PC-3 (cell line): ENCODE measurements at regions not wholly inside any gene's neighbourhood (a gene's known extent, or its start where the extent isn't known, plus 50 kb on each side); places are given as distances from the start of the nearest gene placed in this dataset.

Source experiments
- CTCF ChIP-seq: fragments of 300-600 bp; sonication (generic); conservative IDR thresholded peaks from 2 replicates; pipeline ENCODE4 v1.5.1; 2017; ENCODE audit warnings: antibody characterized with exemption, low read depth, mild to moderate bottlenecking, low read length
- EZH2 ChIP-seq: fragments of 300-600 bp; sonication (generic); IDR thresholded peaks from one replicate; pipeline ENCODE4 v1.6.1; 2017; ENCODE audit warnings: antibody characterized with exemption, mild to moderate bottlenecking, low read length; ENCODE audit not compliant: unreplicated experiment
- EZH2phosphoT487 ChIP-seq: fragments of 300-600 bp; sonication (generic); IDR thresholded peaks from 2 replicates; pipeline ENCODE4 v1.6.1; 2018; ENCODE audit warnings: mild to moderate bottlenecking, antibody characterized with exemption, low read length, borderline replicate concordance

GRCh38 chr21:16911166-16911607, 601.7 kb upstream of the CXADR start:
- TF ChIP-seq EZH2 (no peak), CTCF (no peak), EZH2phosphoT487 (no peak)
